Endothelial cell (in vitro differentiated cells): ENCODE measurements at regions not wholly inside any gene's neighbourhood (a gene's known extent, or its start where the extent isn't known, plus 50 kb on each side); places are given as distances from the start of the nearest gene placed in this dataset.

Experiments
- DNase-seq: peaks from one replicate; pipeline ENCODE4 v3.0.0; 2021; ENCODE audit warnings: low spot score
- H3K27ac Mint-ChIP-seq: one replicate; pipeline ENCODE4 v1.8.0; 2021; ENCODE audit warnings: mixed read lengths, inconsistent platforms; ENCODE audit not compliant: unreplicated experiment
- H3K27me3 Mint-ChIP-seq: one replicate; pipeline ENCODE4 v1.8.0; 2021; ENCODE audit warnings: mild to moderate bottlenecking, moderate library complexity, mixed read lengths, inconsistent platforms; ENCODE audit not compliant: unreplicated experiment
- H3K36me3 Mint-ChIP-seq: one replicate; pipeline ENCODE4 v1.8.0; 2021; ENCODE audit warnings: mild to moderate bottlenecking, low read depth, mixed read lengths, inconsistent platforms; ENCODE audit not compliant: unreplicated experiment
- H3K4me1 Mint-ChIP-seq: one replicate; pipeline ENCODE4 v1.8.0; 2021; ENCODE audit warnings: mild to moderate bottlenecking, mixed read lengths, inconsistent platforms; ENCODE audit not compliant: unreplicated experiment
- H3K4me3 Mint-ChIP-seq: one replicate; pipeline ENCODE4 v1.8.0; 2021; ENCODE audit warnings: mild to moderate bottlenecking, mixed read lengths, inconsistent platforms; ENCODE audit not compliant: unreplicated experiment
- H3K9me3 Mint-ChIP-seq: one replicate; pipeline ENCODE4 v1.8.0; 2021; ENCODE audit warnings: mixed read lengths, inconsistent platforms; ENCODE audit not compliant: unreplicated experiment
- TF ChIP-seq, protein P1 (sequence below): fragments of 200-600 bp; sonication (generic); IDR thresholded peaks from one replicate; pipeline ENCODE4 v1.5.0; 2021; ENCODE audit warnings: antibody characterized with exemption; ENCODE audit not compliant: unreplicated experiment

- Mint-ChIP-seq H3K4me3 (no peak overlapping the region), H3K27ac (no peak overlapping the region), H3K4me1 (no peaks in the 10 kb centered on the region), H3K27me3 (peaks cover 13% of the 10 kb centered on the region), H3K36me3 (no peaks in the 10 kb centered on the region), H3K9me3 (no peaks in the 10 kb centered on the region)
- DNase-seq: no peak
- TF ChIP-seq, protein P1, sequence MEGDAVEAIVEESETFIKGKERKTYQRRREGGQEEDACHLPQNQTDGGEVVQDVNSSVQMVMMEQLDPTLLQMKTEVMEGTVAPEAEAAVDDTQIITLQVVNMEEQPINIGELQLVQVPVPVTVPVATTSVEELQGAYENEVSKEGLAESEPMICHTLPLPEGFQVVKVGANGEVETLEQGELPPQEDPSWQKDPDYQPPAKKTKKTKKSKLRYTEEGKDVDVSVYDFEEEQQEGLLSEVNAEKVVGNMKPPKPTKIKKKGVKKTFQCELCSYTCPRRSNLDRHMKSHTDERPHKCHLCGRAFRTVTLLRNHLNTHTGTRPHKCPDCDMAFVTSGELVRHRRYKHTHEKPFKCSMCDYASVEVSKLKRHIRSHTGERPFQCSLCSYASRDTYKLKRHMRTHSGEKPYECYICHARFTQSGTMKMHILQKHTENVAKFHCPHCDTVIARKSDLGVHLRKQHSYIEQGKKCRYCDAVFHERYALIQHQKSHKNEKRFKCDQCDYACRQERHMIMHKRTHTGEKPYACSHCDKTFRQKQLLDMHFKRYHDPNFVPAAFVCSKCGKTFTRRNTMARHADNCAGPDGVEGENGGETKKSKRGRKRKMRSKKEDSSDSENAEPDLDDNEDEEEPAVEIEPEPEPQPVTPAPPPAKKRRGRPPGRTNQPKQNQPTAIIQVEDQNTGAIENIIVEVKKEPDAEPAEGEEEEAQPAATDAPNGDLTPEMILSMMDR: no peak
These were observed 213.2 kb upstream of the IER5L start for GRCh38 chr9:129391221-129391661.

GRCh38 chr9:129390541-129390940 lies 212.5 kb upstream of the IER5L start:
- DNase-seq: no peak
- Mint-ChIP-seq H3K4me1 (no peaks in the 10 kb centered on the region), H3K4me3 (no peak overlapping the region), H3K9me3 (no peaks in the 10 kb centered on the region), H3K36me3 (no peaks in the 10 kb centered on the region), H3K27ac (no peak overlapping the region), H3K27me3 (peaks cover 13% of the 10 kb centered on the region)
- TF ChIP-seq, protein P1: no peak

GRCh38 chr9:129387822-129388221 lies 209.8 kb upstream of the IER5L start:
- no peaks in the 10 kb centered on the region for H3K9me3 Mint-ChIP-seq
- TF ChIP-seq, protein P1: no peak
- no peak overlapping the region for H3K4me3 Mint-ChIP-seq
- DNase-seq: no peak
- peaks cover 4% of the 10 kb centered on the region for H3K36me3 Mint-ChIP-seq
- H3K27me3 Mint-ChIP-seq: peaks cover 7% of the 10 kb centered on the region
- no peaks in the 10 kb centered on the region for H3K4me1 Mint-ChIP-seq
- no peak overlapping the region for H3K27ac Mint-ChIP-seq

DNA sequence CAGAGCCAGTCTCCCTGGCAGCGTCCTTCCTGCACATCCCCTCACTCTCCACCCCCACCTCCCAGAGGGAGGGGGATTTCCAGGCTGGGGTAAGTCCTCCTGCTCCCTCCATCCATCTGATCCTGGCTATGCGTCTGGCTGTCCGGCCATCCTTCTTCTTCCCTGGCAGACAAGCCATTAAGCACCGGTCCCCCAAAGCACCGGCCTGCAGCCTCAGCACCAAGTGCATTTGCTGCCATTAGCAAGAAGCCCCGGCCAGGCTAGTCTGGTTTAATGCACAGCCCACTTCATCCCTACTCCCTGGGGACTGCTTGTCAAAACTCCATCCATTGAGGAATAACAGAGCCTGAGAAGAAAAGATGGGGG lies 208.7 kb upstream of the IER5L start:
- Mint-ChIP-seq H3K4me1 (no peaks in the 10 kb centered on the region), H3K27ac (no peak overlapping the region), H3K4me3 (no peak overlapping the region), H3K27me3 (peaks cover 7% of the 10 kb centered on the region), H3K9me3 (no peaks in the 10 kb centered on the region), H3K36me3 (peaks cover 4% of the 10 kb centered on the region)
- no peak for DNase-seq
- TF ChIP-seq, protein P1: no peak

DNA sequence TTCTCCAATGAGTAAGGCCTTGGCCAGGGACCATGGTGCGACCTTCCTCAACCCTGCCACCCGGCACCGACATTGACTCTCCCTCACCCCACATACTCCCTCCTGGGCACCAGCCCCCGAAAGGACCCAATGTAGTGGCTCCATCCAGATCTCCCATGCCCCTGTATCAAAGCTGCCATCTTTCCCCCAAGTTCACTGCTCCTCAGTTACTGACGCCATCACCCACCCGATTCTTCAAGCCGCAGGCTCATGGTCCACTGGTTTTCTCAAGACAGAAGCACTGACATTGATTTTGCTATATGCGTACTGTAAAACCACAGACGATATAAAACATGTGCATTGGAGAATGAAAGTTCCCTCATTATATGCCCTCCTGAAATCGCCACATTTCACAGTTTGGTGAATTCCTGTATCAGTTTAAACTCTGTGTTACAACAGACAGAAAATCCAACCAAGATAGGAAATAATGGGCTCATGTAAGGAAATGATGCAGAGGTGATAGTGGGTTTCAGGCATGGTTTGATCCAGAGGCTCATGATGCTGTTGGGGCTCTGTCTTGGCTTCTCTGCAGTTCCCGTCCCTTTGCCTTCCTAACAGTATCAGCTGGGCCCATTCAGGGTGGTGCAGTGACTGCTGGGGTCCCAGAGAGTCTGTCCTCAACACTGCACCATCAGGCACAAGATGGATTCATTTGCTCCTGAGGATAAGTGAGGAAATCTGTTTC lies 207.3 kb upstream of the IER5L start:
- TF ChIP-seq, protein P1: no peak
- Mint-ChIP-seq H3K36me3 (peaks cover 4% of the 10 kb centered on the region), H3K27me3 (peaks cover 3% of the 10 kb centered on the region), H3K27ac (no peak overlapping the region), H3K9me3 (no peaks in the 10 kb centered on the region), H3K4me1 (no peaks in the 10 kb centered on the region), H3K4me3 (peak overlapping the region; percentile 7)
- DNase-seq: no peak
